ENCODE measurements at regions not wholly inside any gene's neighbourhood (a gene's known extent, or its start where the extent isn't known, plus 50 kb on each side); places are given as distances from the start of the nearest gene placed in this dataset.

DNA sequence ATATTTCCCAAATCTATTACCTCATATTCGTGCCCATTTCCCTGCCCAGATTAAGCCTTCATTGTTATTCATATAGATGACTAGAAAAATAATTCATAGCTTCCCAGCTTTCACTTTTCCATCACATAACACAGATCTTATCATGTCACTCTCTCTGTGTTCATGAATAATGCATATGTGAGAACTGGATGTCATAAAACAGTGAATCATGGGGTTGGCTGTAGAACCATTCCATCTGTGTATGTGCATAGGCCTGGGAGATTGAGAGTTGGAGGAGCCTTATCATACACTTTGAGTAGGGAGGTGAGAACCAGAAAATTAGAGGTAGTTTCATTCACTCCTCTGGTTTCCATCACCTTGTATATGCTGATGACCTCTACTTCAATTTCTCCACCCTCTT lies 73.9 kb upstream of the RANBP6 start:
- no peaks in the 10 kb centered on the region for H3K36me3 ChIP-seq (ENCODE audit: insufficient read depth)
- no peaks in the 10 kb centered on the region for H3K27me3 ChIP-seq (ENCODE audit: insufficient read depth, low read depth)
- no peaks in the 10 kb centered on the region for H3K79me2 ChIP-seq (ENCODE audit: insufficient read depth, low read depth)
- no peak overlapping the region for H3K4me2 ChIP-seq
- TF ChIP-seq, protein P1, sequence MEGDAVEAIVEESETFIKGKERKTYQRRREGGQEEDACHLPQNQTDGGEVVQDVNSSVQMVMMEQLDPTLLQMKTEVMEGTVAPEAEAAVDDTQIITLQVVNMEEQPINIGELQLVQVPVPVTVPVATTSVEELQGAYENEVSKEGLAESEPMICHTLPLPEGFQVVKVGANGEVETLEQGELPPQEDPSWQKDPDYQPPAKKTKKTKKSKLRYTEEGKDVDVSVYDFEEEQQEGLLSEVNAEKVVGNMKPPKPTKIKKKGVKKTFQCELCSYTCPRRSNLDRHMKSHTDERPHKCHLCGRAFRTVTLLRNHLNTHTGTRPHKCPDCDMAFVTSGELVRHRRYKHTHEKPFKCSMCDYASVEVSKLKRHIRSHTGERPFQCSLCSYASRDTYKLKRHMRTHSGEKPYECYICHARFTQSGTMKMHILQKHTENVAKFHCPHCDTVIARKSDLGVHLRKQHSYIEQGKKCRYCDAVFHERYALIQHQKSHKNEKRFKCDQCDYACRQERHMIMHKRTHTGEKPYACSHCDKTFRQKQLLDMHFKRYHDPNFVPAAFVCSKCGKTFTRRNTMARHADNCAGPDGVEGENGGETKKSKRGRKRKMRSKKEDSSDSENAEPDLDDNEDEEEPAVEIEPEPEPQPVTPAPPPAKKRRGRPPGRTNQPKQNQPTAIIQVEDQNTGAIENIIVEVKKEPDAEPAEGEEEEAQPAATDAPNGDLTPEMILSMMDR (conservative IDR thresholded peaks at IDR 0.05; ENCODE audit: low read depth, low read length), result no peak
- no peak overlapping the region for H3K9ac ChIP-seq
- no peak overlapping the region for H3K4me3 ChIP-seq (IDR thresholded peaks at IDR 0.05; ENCODE audit: insufficient read depth, low read depth, low read length)
- no peaks in the 10 kb centered on the region for H4K20me1 ChIP-seq (ENCODE audit: insufficient read depth)
- H2AFZ ChIP-seq (ENCODE audit: low read depth), result no peak overlapping the region
- H3K4me1 ChIP-seq (ENCODE audit: low read depth, poor library complexity, severe bottlenecking), result no peaks in the 10 kb centered on the region
- H3K27ac ChIP-seq, result no peak overlapping the region

DNA sequence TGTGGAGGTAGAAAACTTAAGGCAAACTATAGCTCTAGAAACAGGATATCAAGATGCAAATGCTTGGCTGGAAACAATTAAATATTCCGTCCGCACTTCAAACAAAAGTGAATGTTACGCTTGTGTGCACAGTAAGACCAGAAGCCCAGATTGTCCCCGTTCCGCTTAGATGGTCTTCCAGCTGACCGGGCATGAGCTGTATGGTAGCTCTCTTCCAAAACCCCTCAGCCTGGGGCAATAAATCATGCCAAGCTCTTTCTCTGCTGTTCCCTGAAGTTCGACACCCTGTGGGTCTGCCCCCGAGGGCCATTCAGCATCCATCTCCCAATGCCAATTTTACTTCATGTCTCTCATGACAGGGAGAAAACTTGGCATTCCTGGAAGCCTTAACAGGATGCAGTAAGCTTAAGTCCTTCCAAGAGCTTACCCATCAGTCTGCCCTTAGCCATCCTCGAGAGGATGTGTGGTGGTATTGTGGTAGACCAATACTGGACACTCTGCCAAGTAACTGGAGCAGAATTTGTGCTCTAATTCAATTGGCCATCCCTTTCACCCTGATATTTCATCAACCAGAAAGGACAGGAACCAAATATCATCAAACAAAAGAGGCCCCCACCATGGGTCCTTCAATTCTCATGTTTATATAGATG lies 70.7 kb upstream of the RANBP6 start:
- Histone ChIP-seq H4K20me1 (ENCODE audit: insufficient read depth) (no peaks in the 10 kb centered on the region), H3K4me1 (ENCODE audit: low read depth, poor library complexity, severe bottlenecking) (no peaks in the 10 kb centered on the region), H2AFZ (ENCODE audit: low read depth) (no peak overlapping the region), H3K36me3 (ENCODE audit: insufficient read depth) (no peaks in the 10 kb centered on the region), H3K27ac (no peak overlapping the region), H3K4me3 (IDR thresholded peaks at IDR 0.05; ENCODE audit: insufficient read depth, low read depth, low read length) (no peak overlapping the region), H3K27me3 (ENCODE audit: insufficient read depth, low read depth) (no peaks in the 10 kb centered on the region), H3K4me2 (no peak overlapping the region), H3K9ac (no peak overlapping the region), H3K79me2 (ENCODE audit: insufficient read depth, low read depth) (no peaks in the 10 kb centered on the region)
- TF ChIP-seq, protein P1 (conservative IDR thresholded peaks at IDR 0.05; ENCODE audit: low read depth, low read length), result no peak

DNA sequence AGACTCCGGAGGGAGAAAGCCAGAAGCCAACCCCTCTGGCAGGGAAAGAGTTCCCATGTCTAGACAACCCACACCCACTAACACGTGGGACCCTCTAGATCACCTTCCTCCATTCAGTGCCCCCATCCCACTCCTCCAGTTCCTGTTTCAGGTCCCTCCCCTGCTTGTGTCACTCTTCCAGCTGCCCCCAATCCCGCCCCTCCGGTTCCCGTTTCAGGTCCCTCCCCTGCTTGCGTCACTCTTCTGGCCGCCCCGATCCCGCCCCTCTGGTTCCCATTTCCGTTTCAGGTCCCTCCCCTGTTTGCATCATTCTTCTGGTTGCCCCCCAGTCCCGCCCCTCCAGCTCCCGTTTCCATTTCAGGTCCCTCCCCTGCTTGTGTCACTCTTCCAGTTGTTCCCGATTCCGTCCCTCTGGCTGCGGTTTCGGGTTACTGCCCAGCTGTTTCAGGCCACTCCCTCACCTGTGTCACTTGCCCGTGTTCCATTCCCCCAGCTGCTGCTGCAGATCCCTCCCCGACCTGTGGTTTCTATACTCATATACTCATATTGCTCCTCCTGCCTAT lies 64.8 kb upstream of the RANBP6 start:
- Histone ChIP-seq H3K79me2 (ENCODE audit: insufficient read depth, low read depth) (no peaks in the 10 kb centered on the region), H3K4me1 (ENCODE audit: low read depth, poor library complexity, severe bottlenecking) (peaks cover 18% of the 10 kb centered on the region), H3K27ac (no peak overlapping the region), H3K9ac (peak overlapping the region; percentile 29; the same call in 1 of the 2 replicates), H3K27me3 (ENCODE audit: insufficient read depth, low read depth) (no peaks in the 10 kb centered on the region), H3K4me2 (peak overlapping the region; percentile 53), H4K20me1 (ENCODE audit: insufficient read depth) (no peaks in the 10 kb centered on the region), H3K4me3 (IDR thresholded peaks at IDR 0.05; ENCODE audit: insufficient read depth, low read depth, low read length) (no peak overlapping the region), H2AFZ (ENCODE audit: low read depth) (peak overlapping the region; percentile 85), H3K36me3 (ENCODE audit: insufficient read depth) (no peaks in the 10 kb centered on the region)
- TF ChIP-seq, protein P1 (conservative IDR thresholded peaks at IDR 0.05; ENCODE audit: low read depth, low read length), result no peak

GRCh38 chr9:6079386-6079785 lies 64.0 kb upstream of the RANBP6 start:
- Histone ChIP-seq H2AFZ (ENCODE audit: low read depth) (peak overlapping the region; percentile 85; the same call in 1 of the 2 replicates), H3K9ac (0 out of 2 replicates have a peak overlapping the region, but pooled peaks have one; percentile 29), H3K4me3 (IDR thresholded peaks at IDR 0.05; ENCODE audit: insufficient read depth, low read depth, low read length) (no peak overlapping the region), H4K20me1 (ENCODE audit: insufficient read depth) (no peaks in the 10 kb centered on the region), H3K79me2 (ENCODE audit: insufficient read depth, low read depth) (no peaks in the 10 kb centered on the region), H3K4me2 (peak overlapping the region; percentile 53), H3K27ac (no peak overlapping the region), H3K4me1 (ENCODE audit: low read depth, poor library complexity, severe bottlenecking) (peaks cover 18% of the 10 kb centered on the region), H3K27me3 (ENCODE audit: insufficient read depth, low read depth) (no peaks in the 10 kb centered on the region), H3K36me3 (ENCODE audit: insufficient read depth) (no peaks in the 10 kb centered on the region)
- TF ChIP-seq, protein P1 (conservative IDR thresholded peaks at IDR 0.05; ENCODE audit: low read depth, low read length), result no peak
